GM12878 (cell line): ENCODE measurements at regions not wholly inside any gene's neighbourhood (a gene's known extent, or its start where the extent isn't known, plus 50 kb on each side); places are given as distances from the start of the nearest gene placed in this dataset.

ENCODE experiments used
- ATAC-seq: fragments of 200-7000 bp; cut with Tn5 transposase; 3 replicates; pipeline ENCODE4 v1.9.1; 2020; ENCODE audit warnings: mild to moderate bottlenecking, moderate library complexity
- BruUV-seq: library from RNA; stranded (reverse); fragments of 400-500 nt; replicated peaks from 2 replicates; lab custom pipeline; 2021; lab: Mats Ljungman, UMichigan
- CTCF ChIA-PET: fragments of 300-600 bp; sonication (Branson Sonifier 250); formaldehyde crosslinking; extraction: SDS; loops from one replicate; lab custom pipeline; 2021; ENCODE audit warnings: inconsistent platforms; lab: Yijun Ruan, JAX
- POLR2A ChIA-PET: fragments of 350-600 bp; formaldehyde crosslinking; extraction: SDS; loops from one replicate; lab custom pipeline; 2021; ENCODE audit warnings: inconsistent platforms; lab: Charles Lee
- RAD21 ChIA-PET: fragments of 300-600 bp; sonication (Branson Sonifier 250); formaldehyde crosslinking; loops from one replicate; lab custom pipeline; 2023; ENCODE audit warnings: antibody characterized with exemption; ENCODE audit not compliant: unreplicated experiment; lab: Charles Lee
- SMC1A ChIA-PET: fragments of 300-600 bp; sonication (Branson Sonifier 250); formaldehyde crosslinking; loops from one replicate; lab custom pipeline; 2023; ENCODE audit not compliant: unreplicated experiment, uncharacterized antibody; lab: Charles Lee
- DNase-seq: peaks from one replicate; pipeline ENCODE4 v3.0.0-alpha.2; 2011; ENCODE audit warnings: low read depth, low spot score
- FAIRE-seq: peaks from 3 replicates; lab custom pipeline; 2011; peaks lifted over from hg19 to GRCh38; lab: Jason Lieb, UNC
- H2AFZ ChIP-seq: 2 replicates; pipeline ENCODE4 v1.6.0; 2011; ENCODE audit warnings: low read depth, low read length, control low read depth; ENCODE audit not compliant: control insufficient read depth
- H3K27ac ChIP-seq: 2 replicates; pipeline ENCODE4 v1.5.1; 2011; ENCODE audit warnings: control low read depth; ENCODE audit not compliant: control insufficient read depth, insufficient read depth
- H3K27me3 ChIP-seq, 2 experiments: replicated peaks in 1 of 2; 2 replicates each; pipeline versions ENCODE4 v1.6.0 to v1.6.1; 2011; ENCODE audit warnings: low read length in 1 of 2; ENCODE audit not compliant: control insufficient read depth in 2 of 2, insufficient read depth in 2 of 2
- H3K36me3 ChIP-seq, 2 experiments: 2 replicates each; pipeline ENCODE4 v1.5.1; 2011; ENCODE audit warnings: low read length in 1 of 2; ENCODE audit not compliant: control insufficient read depth in 2 of 2, insufficient read depth in 2 of 2
- H3K4me1 ChIP-seq: 2 replicates; pipeline ENCODE4 v1.6.1; 2011; ENCODE audit warnings: mild to moderate bottlenecking, low read length, moderate library complexity, mixed read lengths; ENCODE audit not compliant: control insufficient read depth, insufficient read depth
- H3K4me2 ChIP-seq: 2 replicates; pipeline ENCODE4 v1.6.0; 2011; ENCODE audit warnings: control low read depth; ENCODE audit not compliant: control insufficient read depth, insufficient read depth
- H3K4me3 ChIP-seq: fragments of 200-600 bp; sonication (generic); 2 replicates; pipeline ENCODE4 v1.5.1; 2016
- H3K79me2 ChIP-seq: 2 replicates; pipeline ENCODE4 v1.6.0; 2011; ENCODE audit warnings: low read length; ENCODE audit not compliant: control insufficient read depth, insufficient read depth
- H3K9ac ChIP-seq: 2 replicates; pipeline ENCODE4 v1.8.0; 2011; ENCODE audit warnings: low read length, control low read depth, mixed read lengths; ENCODE audit not compliant: control insufficient read depth, insufficient read depth
- H3K9me3 ChIP-seq: replicated peaks from 3 replicates; pipeline ENCODE4 v1.5.1; 2011; ENCODE audit warnings: mild to moderate bottlenecking, low read length; ENCODE audit not compliant: control insufficient read depth, insufficient read depth
- H4K20me1 ChIP-seq: 2 replicates; pipeline ENCODE4 v1.6.0; 2011; ENCODE audit not compliant: control insufficient read depth, insufficient read depth
- CREM ChIP-seq: IDR thresholded peaks from 2 replicates; pipeline ENCODE4 v1.6.1; 2014; ENCODE audit warnings: antibody characterized with exemption, low read depth
- DPF2 ChIP-seq: fragments of 450-650 bp; IDR thresholded peaks from 2 replicates; pipeline ENCODE4 v1.6.1; 2017; ENCODE audit warnings: mild to moderate bottlenecking
- EP300 ChIP-seq, 2 experiments: fragments of 150-350 bp in 1 of 2; IDR thresholded peaks; 2 replicates each; pipeline ENCODE4 v1.6.1; 2011 to 2012; ENCODE audit warnings: low read depth in 2 of 2, low read length in 2 of 2, borderline replicate concordance in 1 of 2, improper control_type of control experiment in 1 of 2, inconsistent platforms in 1 of 2; ENCODE audit not compliant: control insufficient read depth in 1 of 2
- GABPA ChIP-seq: IDR thresholded peaks from 2 replicates; pipeline ENCODE4 v1.6.1; 2014; ENCODE audit warnings: antibody characterized with exemption, low read depth, mild to moderate bottlenecking, inconsistent platforms
- HDAC6 ChIP-seq: fragments of 200-600 bp; sonication (generic); IDR thresholded peaks from one replicate; pipeline ENCODE4 v1.8.0; 2017; ENCODE audit warnings: antibody characterized with exemption; ENCODE audit not compliant: unreplicated experiment
- KDM1A ChIP-seq: fragments of 200-600 bp; sonication (generic); IDR thresholded peaks from 2 replicates; pipeline ENCODE4 v1.6.1; 2016; ENCODE audit warnings: borderline replicate concordance
- KLF5 ChIP-seq: fragments of 450-650 bp; IDR thresholded peaks from 2 replicates; pipeline ENCODE4 v1.6.1; 2014; ENCODE audit warnings: mild to moderate bottlenecking; ENCODE audit not compliant: partially characterized antibody
- MYB ChIP-seq: fragments of 150-350 bp; IDR thresholded peaks from 2 replicates; pipeline ENCODE4 v1.6.1; 2014; ENCODE audit warnings: mild to moderate bottlenecking, low read depth, low read length, borderline replicate concordance
- NFXL1 ChIP-seq: fragments of 450-650 bp; IDR thresholded peaks from 2 replicates; pipeline ENCODE4 v1.6.1; 2017; ENCODE audit warnings: antibody characterized with exemption, mild to moderate bottlenecking, borderline replicate concordance
- RFX5 ChIP-seq: IDR thresholded peaks from 2 replicates; pipeline ENCODE4 v1.6.1; 2011; ENCODE audit warnings: low read depth, low read length, improper control_type of control experiment
- SIN3A ChIP-seq: IDR thresholded peaks from 2 replicates; pipeline ENCODE4 v1.6.1; 2012; ENCODE audit warnings: low read depth, low read length, improper control_type of control experiment
- SREBF1 ChIP-seq: IDR thresholded peaks from 2 replicates; pipeline ENCODE4 v1.6.1; 2012; ENCODE audit warnings: mild to moderate bottlenecking, low read length
- SREBF2 ChIP-seq: IDR thresholded peaks from 2 replicates; pipeline ENCODE4 v1.6.1; 2012; ENCODE audit warnings: mild to moderate bottlenecking, low read length
- SUPT20H ChIP-seq: IDR thresholded peaks from 2 replicates; pipeline ENCODE4 v1.6.1; 2011; ENCODE audit warnings: low read depth, mild to moderate bottlenecking, low read length, moderate library complexity, borderline replicate concordance; ENCODE audit not compliant: control insufficient read depth
- TAF1 ChIP-seq: IDR thresholded peaks from 2 replicates; pipeline ENCODE4 v1.6.1; 2011; ENCODE audit warnings: mild to moderate bottlenecking, low read depth, low read length, borderline replicate concordance
- TCF12 ChIP-seq: IDR thresholded peaks from 2 replicates; pipeline ENCODE4 v1.6.1; 2011; ENCODE audit warnings: low read depth, mild to moderate bottlenecking, low read length
- YBX1 ChIP-seq: fragments of 450-650 bp; IDR thresholded peaks from 2 replicates; pipeline ENCODE4 v1.6.1; 2016; ENCODE audit warnings: antibody characterized with exemption
- WGBS: methylation state at CpG from one replicate; pipeline ENCODE4 v1.1.6; 2016; ENCODE audit warnings: low lambda C conversion rate; ENCODE audit not compliant: insufficient replicate concordance, insufficient coverage; ENCODE audit errors: missing lambda C conversion rate; 5-methylcytosine and 5-hydroxymethylcytosine counted together
- in situ Hi-C: fragments of 300-500 bp; cut with MboI; formaldehyde crosslinking; loops from 9 replicates; pipeline ENCODE4 v1.14.3; 2018; ENCODE audit warnings: mixed read lengths
- intact Hi-C: fragments of 100-400 bp; cut with micrococcal nuclease; formaldehyde crosslinking; loops from one replicate; pipeline ENCODE4 v1.14.2; 2022; ENCODE audit not compliant: unreplicated experiment
- TF ChIP-seq, protein P1 (sequence below): IDR thresholded peaks from 2 replicates; pipeline ENCODE4 v1.6.1; 2012; ENCODE audit warnings: low read depth, low read length, improper control_type of control experiment
- TF ChIP-seq, protein P2 (sequence below): fragments of 450-650 bp; formaldehyde crosslinking; IDR thresholded peaks from 2 replicates; pipeline ENCODE4 v1.4.0; 2022; ENCODE audit warnings: mild to moderate bottlenecking, moderate library complexity

DNA sequence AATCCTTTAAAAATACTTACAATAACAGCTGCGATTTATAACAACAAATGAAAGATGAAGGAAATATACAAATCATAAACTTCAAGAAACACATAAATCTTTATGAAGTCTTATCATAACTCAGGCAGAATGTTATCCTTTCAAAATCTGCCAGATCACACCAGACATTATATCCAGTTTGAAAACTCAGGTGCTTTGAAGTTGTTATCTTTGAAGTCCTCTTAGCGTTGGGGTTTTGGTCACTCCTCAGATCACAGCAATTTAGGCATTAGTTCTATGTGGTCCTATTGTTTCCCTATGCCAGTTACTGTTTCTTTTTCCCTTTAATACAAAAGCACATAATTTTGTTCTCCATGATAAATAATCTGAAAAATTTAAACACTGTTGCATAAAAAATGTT lies 934.6 kb downstream of the EPHA3 start (continued):
- TF ChIP-seq, protein P1, sequence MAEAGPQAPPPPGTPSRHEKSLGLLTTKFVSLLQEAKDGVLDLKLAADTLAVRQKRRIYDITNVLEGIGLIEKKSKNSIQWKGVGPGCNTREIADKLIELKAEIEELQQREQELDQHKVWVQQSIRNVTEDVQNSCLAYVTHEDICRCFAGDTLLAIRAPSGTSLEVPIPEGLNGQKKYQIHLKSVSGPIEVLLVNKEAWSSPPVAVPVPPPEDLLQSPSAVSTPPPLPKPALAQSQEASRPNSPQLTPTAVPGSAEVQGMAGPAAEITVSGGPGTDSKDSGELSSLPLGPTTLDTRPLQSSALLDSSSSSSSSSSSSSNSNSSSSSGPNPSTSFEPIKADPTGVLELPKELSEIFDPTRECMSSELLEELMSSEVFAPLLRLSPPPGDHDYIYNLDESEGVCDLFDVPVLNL = no peak
- TF ChIP-seq GABPA (no peak), SIN3A (no peak), TAF1 (no peak), DPF2 (no peak)
- TF ChIP-seq, all 136 proteins: peak for 0

DNA sequence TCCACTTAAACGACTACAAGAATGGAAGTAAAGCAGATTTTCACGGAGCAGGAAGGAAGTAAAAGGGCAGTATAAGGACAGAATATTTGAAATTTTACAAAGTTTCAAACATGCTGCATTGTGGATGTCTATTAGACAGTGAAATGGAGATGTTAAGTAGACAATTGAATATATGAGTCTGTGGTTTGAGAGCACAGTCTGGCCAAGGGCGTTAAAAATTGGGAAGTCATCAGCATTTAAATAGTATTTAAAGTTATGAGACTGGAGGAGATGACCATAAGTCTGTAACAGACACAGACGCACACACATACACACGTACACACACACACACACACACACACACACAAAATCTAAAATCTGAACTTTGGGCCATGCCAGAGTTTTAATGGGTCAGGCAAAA lies 935.9 kb downstream of the EPHA3 start:
- Histone ChIP-seq H3K27ac (no peak overlapping the region), H3K9ac (no peak overlapping the region), H3K36me3 (no peaks in the 10 kb centered on the region), H3K27me3 (no peaks in the 10 kb centered on the region), H3K4me2 (no peak overlapping the region), H3K79me2 (no peaks in the 10 kb centered on the region), H3K4me3 (no peak overlapping the region), H2AFZ (no peak overlapping the region), H3K4me1 (no peaks in the 10 kb centered on the region), H4K20me1 (no peaks in the 10 kb centered on the region), H3K9me3 (no peaks in the 10 kb centered on the region)
- ChIA-PET SMC1A (interaction anchor here (0.7 to 2.3 kb wide), 3 partner anchors 9 to 48 kb away, joined by 3 to 16 read pairs (median 10); no protein-coding TSS in a partner anchor), RAD21 (interaction anchor here (0.8 to 1.7 kb wide), 2 partner anchors 10 to 48 kb away, joined by 4 to 6 read pairs; no protein-coding TSS in a partner anchor), POLR2A (no interaction called here), CTCF (no interaction called here)
- no TSS peak for BruUV-seq
- in situ Hi-C loops = no loop called here
- no peak for ATAC-seq
- DNase-seq = no peak
- intact Hi-C loops = no loop called here
- WGBS = 29% methylated on average over 5 of the region's 5 CpGs
- no peak for FAIRE-seq
- TF ChIP-seq, protein P2, sequence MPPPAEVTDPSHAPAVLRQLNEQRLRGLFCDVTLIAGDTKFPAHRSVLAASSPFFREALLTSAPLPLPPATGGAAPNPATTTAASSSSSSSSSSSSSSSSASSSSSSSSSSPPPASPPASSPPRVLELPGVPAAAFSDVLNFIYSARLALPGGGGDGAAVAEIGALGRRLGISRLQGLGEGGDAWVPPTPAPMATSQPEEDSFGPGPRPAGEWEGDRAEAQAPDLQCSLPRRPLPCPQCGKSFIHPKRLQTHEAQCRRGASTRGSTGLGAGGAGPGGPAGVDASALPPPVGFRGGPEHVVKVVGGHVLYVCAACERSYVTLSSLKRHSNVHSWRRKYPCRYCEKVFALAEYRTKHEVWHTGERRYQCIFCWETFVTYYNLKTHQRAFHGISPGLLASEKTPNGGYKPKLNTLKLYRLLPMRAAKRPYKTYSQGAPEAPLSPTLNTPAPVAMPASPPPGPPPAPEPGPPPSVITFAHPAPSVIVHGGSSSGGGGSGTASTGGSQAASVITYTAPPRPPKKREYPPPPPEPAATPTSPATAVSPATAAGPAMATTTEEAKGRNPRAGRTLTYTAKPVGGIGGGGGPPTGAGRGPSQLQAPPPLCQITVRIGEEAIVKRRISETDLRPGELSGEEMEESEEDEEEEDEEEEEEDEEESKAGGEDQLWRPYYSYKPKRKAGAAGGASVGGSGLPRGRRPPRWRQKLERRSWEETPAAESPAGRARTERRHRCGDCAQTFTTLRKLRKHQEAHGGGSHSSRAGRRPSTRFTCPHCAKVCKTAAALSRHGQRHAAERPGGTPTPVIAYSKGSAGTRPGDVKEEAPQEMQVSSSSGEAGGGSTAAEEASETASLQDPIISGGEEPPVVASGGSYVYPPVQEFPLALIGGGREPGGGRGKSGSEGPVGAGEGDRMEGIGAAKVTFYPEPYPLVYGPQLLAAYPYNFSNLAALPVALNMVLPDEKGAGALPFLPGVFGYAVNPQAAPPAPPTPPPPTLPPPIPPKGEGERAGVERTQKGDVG = no peak
- TF ChIP-seq RFX5 (no peak), EP300 (IDR thresholded peaks at IDR 0.05; ENCODE audit: borderline replicate concordance in 1 of 2, control insufficient read depth in 1 of 2, low read depth in 2 of 2, low read length in 2 of 2) (no peak), SREBF2 (no peak), KDM1A (no peak), TCF12 (no peak), TAF1 (no peak), CREM (no peak), KLF5 (no peak), YBX1 (no peak), MYB (no peak), NFXL1 (no peak), SREBF1 (no peak), SUPT20H (no peak), HDAC6 (no peak)
